Fibroblast of lung (primary cell): ENCODE measurements at regions not wholly inside any gene's neighbourhood (a gene's known extent, or its start where the extent isn't known, plus 50 kb on each side); places are given as distances from the start of the nearest gene placed in this dataset.

Experiments used
- DNase-seq, 2 donors: peaks; one replicate each; pipeline versions ENCODE4 v3.0.0 to v3.0.0-alpha.2; 2010; ENCODE audit warnings: low read depth in 2 of 2
- H2AFZ ChIP-seq: 2 replicates; pipeline ENCODE4 v1.5.1; 2012; ENCODE audit warnings: low read length, control low read depth, inconsistent platforms
- H3K27ac ChIP-seq: 2 replicates; pipeline ENCODE4 v1.5.1; 2011; ENCODE audit warnings: low read length, control low read depth; ENCODE audit not compliant: insufficient read depth
- H3K27me3 ChIP-seq: 2 replicates; pipeline ENCODE4 v1.5.1; 2011; ENCODE audit warnings: mild to moderate bottlenecking, low read length; ENCODE audit not compliant: control insufficient read depth, insufficient read depth
- H3K36me3 ChIP-seq: 2 replicates; pipeline ENCODE4 v1.5.1; 2011; ENCODE audit warnings: low read length; ENCODE audit not compliant: control insufficient read depth, insufficient read depth
- H3K4me1 ChIP-seq: 2 replicates; pipeline ENCODE4 v1.5.1; 2011; ENCODE audit warnings: low read length; ENCODE audit not compliant: control insufficient read depth, insufficient read depth; ENCODE audit errors: extremely low read depth
- H3K4me2 ChIP-seq: 2 replicates; pipeline ENCODE4 v1.5.1; 2011; ENCODE audit warnings: low read length, control low read depth; ENCODE audit not compliant: insufficient read depth; ENCODE audit errors: extremely low read depth
- H3K4me3 ChIP-seq, 4 experiments: fragments of 200-600 bp in 1 of 4; sonication (generic) in 1 of 4; replicated peaks in 1 of 4; 2 replicates each; pipeline ENCODE4 v1.5.1; 2011 to 2016; ENCODE audit warnings: low read length in 4 of 4, low read depth in 3 of 4, mild to moderate bottlenecking in 3 of 4, control low read depth in 2 of 4, inconsistent platforms in 1 of 4, mixed read lengths in 1 of 4; ENCODE audit not compliant: insufficient read depth in 1 of 4; ENCODE audit errors: control extremely low read depth in 1 of 4
- H3K79me2 ChIP-seq: 2 replicates; pipeline ENCODE4 v1.5.1; 2012; ENCODE audit warnings: mild to moderate bottlenecking, low read length, inconsistent platforms; ENCODE audit not compliant: control insufficient read depth, insufficient read depth
- H3K9ac ChIP-seq: 2 replicates; pipeline ENCODE4 v1.5.1; 2011; ENCODE audit warnings: mild to moderate bottlenecking, low read length, control low read depth; ENCODE audit not compliant: insufficient read depth
- H3K9me3 ChIP-seq: 2 replicates; pipeline ENCODE4 v1.5.1; 2012; ENCODE audit warnings: low read depth, low read length; ENCODE audit not compliant: control insufficient read depth, insufficient read depth
- H4K20me1 ChIP-seq: 2 replicates; pipeline ENCODE4 v1.5.1; 2011; ENCODE audit warnings: low read length; ENCODE audit not compliant: control insufficient read depth, insufficient read depth; ENCODE audit errors: extremely low read depth
- EZH2 ChIP-seq: IDR thresholded peaks from 2 replicates; pipeline ENCODE4 v1.5.1; 2012; ENCODE audit warnings: low read length, control low read depth, mild to moderate bottlenecking; ENCODE audit errors: missing control alignments
- TF ChIP-seq, protein P1 (sequence below), 2 donors: IDR thresholded peaks in 1 of 2; conservative IDR thresholded peaks in 1 of 2; 1 replicate in 1 of 2; 2 replicates in 1 of 2; pipeline ENCODE4 v1.5.1; 2011 to 2012; ENCODE audit warnings: low read length in 2 of 2, control low read depth in 1 of 2, inconsistent platforms in 1 of 2, low read depth in 1 of 2, mild to moderate bottlenecking in 1 of 2

DNA sequence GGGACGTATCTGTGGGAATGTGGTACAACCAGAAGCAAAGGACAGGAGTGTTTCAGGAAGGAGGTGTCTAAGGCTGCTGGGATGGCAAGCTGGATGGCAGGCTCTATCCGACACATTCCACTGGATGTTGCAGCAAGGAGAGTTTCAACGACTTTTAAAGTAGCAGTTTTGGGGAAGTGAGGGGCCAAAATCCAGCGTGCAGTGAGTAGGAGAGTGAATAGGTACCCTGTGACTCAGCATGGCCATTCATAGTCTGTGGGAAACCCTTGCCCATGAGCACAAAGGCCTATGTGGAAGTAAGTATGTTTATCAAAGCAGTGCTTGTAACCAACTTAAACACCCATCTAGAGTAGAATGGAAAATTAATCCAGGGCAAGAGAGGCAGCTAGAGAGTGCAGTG lies 664.7 kb downstream of the ACTL7B start:
- peak in 1 of 2 donors; percentile 17 for DNase-seq
- Histone ChIP-seq H4K20me1 (no peaks in the 10 kb centered on the region), H3K9ac (no peak overlapping the region), H3K36me3 (no peaks in the 10 kb centered on the region), H2AFZ (no peak overlapping the region), H3K4me1 (no peaks in the 10 kb centered on the region), H3K27me3 (no peaks in the 10 kb centered on the region), H3K27ac (no peak overlapping the region), H3K4me2 (no peak overlapping the region), H3K9me3 (no peaks in the 10 kb centered on the region), H3K4me3 (no peak overlapping the region), H3K79me2 (no peaks in the 10 kb centered on the region)
- no peak for TF ChIP-seq EZH2
- TF ChIP-seq, protein P1, sequence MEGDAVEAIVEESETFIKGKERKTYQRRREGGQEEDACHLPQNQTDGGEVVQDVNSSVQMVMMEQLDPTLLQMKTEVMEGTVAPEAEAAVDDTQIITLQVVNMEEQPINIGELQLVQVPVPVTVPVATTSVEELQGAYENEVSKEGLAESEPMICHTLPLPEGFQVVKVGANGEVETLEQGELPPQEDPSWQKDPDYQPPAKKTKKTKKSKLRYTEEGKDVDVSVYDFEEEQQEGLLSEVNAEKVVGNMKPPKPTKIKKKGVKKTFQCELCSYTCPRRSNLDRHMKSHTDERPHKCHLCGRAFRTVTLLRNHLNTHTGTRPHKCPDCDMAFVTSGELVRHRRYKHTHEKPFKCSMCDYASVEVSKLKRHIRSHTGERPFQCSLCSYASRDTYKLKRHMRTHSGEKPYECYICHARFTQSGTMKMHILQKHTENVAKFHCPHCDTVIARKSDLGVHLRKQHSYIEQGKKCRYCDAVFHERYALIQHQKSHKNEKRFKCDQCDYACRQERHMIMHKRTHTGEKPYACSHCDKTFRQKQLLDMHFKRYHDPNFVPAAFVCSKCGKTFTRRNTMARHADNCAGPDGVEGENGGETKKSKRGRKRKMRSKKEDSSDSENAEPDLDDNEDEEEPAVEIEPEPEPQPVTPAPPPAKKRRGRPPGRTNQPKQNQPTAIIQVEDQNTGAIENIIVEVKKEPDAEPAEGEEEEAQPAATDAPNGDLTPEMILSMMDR (conservative IDR thresholded peaks at IDR 0.05 in 1 of 2, IDR thresholded peaks at IDR 0.05 in 1 of 2; ENCODE audit: low read depth in 1 of 2, low read length in 2 of 2): no peak

DNA sequence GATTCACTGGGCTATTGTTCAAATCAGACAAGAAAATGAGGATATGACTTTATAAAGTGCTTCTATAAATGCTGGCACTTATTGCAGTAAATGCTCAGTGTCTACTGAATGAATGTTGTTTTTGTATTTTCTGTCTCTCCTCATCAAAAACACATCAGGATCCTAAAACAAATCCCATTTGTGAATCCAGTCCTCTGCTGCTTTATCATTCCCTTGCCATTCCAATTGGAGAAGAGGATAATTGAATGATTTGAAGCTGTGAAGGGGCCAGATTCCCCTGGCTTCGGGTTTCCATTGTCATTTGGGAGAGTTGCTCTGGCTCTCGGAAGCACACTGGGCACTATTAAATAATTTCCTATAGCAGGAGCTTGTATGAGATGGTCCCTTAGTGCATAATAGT lies 666.8 kb downstream of the ACTL7B start:
- H3K27me3 ChIP-seq: no peaks in the 10 kb centered on the region
- H4K20me1 ChIP-seq: no peaks in the 10 kb centered on the region
- H3K9me3 ChIP-seq: no peaks in the 10 kb centered on the region
- H3K4me2 ChIP-seq: no peak overlapping the region
- TF ChIP-seq EZH2: no peak
- TF ChIP-seq, protein P1 (conservative IDR thresholded peaks at IDR 0.05 in 1 of 2, IDR thresholded peaks at IDR 0.05 in 1 of 2; ENCODE audit: low read depth in 1 of 2, low read length in 2 of 2): no peak
- no peak overlapping the region for H3K9ac ChIP-seq
- peaks cover 4% of the 10 kb centered on the region for H3K4me1 ChIP-seq
- no peaks in the 10 kb centered on the region for H3K36me3 ChIP-seq
- H2AFZ ChIP-seq: no peak overlapping the region
- no peak overlapping the region for H3K27ac ChIP-seq
- no peak for DNase-seq
- no peak overlapping the region for H3K4me3 ChIP-seq
- no peaks in the 10 kb centered on the region for H3K79me2 ChIP-seq

DNA sequence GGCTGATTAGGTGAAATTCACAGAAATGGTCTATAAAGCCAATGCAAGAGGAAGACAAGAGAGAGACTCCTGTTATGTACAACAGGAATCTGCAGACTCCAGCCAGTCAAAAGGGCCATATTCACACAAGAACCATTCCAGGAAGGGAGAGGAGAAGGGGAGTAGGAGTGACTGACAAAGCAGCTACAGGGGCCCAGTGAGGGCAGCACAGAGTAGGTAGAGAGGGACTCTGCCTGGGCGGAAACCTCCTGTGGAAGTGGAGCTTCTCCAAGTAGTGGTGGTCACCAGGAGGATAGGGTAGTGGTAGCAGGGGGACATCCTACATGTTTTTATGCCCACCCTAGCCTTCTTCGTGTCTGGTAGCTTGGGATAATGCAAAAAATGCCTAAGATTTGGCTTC lies 667.3 kb downstream of the ACTL7B start:
- TF ChIP-seq EZH2: no peak
- TF ChIP-seq, protein P1 (conservative IDR thresholded peaks at IDR 0.05 in 1 of 2, IDR thresholded peaks at IDR 0.05 in 1 of 2; ENCODE audit: low read depth in 1 of 2, low read length in 2 of 2): no peak
- Histone ChIP-seq H4K20me1 (no peaks in the 10 kb centered on the region), H3K9me3 (no peaks in the 10 kb centered on the region), H3K9ac (no peak overlapping the region), H3K4me1 (peaks cover 4% of the 10 kb centered on the region), H3K27me3 (no peaks in the 10 kb centered on the region), H3K79me2 (no peaks in the 10 kb centered on the region), H3K4me3 (no peak overlapping the region), H3K4me2 (no peak overlapping the region), H2AFZ (no peak overlapping the region), H3K27ac (no peak overlapping the region), H3K36me3 (no peaks in the 10 kb centered on the region)
- no peak for DNase-seq
